C4-2B (cell line): ENCODE measurements at regions not wholly inside any gene's neighbourhood (a gene's known extent, or its start where the extent isn't known, plus 50 kb on each side); places are given as distances from the start of the nearest gene placed in this dataset.

Experiments used
- H3K27ac ChIP-seq: fragments of 450-650 bp; 2 replicates; pipeline ENCODE4 v1.5.1; 2017
- CTCF ChIP-seq: fragments of 450-650 bp; conservative IDR thresholded peaks from 2 replicates; pipeline ENCODE4 v1.5.1; 2017; ENCODE audit warnings: mild to moderate bottlenecking
- ZFX ChIP-seq: fragments of 450-650 bp; IDR thresholded peaks from 2 replicates; pipeline ENCODE4 v1.6.1; 2017

DNA sequence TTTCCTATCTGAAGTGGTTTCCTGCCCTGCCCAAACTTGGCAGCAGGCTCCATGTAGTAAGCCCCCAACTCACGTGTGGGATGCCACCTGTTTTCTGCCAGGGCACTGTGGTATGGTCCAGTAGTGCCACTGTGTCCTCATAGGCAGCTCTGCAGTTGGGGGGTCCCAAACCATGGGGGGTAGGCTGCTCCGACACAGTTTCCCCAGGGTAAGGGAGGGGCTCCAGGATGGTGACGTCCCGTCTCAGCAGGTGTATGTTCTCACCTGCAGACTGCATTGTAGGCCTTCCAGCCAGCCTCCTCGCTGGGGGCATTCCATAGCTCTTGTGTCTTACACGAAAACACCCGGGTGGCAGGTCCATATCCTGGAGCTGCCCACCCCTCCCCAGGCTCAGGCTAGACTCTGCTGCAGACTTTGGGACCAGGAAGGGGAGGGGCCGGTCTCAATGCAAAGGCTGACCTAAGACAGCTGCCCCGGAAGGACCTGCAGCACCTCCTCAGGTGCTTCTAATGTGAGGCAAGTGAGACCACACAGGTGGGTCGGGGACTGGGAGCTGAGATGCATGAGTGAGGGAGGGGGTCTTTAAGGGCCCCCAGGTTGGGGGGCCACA lies 330.5 kb upstream of the IRX4 start:
- no peak for TF ChIP-seq CTCF
- TF ChIP-seq ZFX: no peak
- H3K27ac ChIP-seq: no peak overlapping the region

DNA sequence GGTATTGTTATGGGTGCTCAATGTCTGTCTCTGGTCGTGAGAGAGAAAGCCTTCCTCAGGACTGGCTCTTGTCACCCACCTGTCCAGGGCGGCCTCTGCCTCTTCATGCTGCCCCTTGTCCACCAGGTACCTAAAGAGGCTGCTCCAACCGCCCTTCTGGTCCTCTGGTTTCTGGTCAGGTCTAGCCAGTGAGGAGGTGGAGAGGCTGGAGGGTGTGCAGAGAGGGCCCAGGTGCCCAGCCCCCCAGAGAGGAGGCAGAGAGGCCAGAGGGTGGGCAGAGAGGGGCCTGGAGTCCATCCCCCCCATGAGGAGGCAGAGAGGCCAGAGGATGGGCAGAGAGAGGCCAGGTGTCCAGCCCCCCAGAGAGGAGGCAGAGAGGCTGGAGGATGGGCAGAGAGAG lies 329.8 kb upstream of the IRX4 start:
- no peak overlapping the region for H3K27ac ChIP-seq
- TF ChIP-seq ZFX (no peak), CTCF (no peak)

DNA sequence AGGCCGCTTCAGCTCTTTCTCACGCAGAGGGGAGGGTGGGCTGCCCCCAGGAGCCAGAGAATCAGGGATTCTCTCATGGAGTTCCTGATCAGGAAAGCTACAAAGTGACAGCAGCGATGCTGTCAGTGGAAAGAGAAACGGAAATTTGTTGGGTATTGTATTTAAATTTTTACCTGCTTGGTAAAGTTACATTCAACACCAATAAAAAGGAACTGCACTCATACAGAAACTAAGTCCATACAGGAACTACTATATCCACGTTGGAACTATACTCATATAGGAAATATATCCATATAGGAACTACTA lies 325.5 kb upstream of the IRX4 start:
- peak; percentile 70 for TF ChIP-seq CTCF
- no peak for TF ChIP-seq ZFX
- H3K27ac ChIP-seq: no peak overlapping the region

DNA sequence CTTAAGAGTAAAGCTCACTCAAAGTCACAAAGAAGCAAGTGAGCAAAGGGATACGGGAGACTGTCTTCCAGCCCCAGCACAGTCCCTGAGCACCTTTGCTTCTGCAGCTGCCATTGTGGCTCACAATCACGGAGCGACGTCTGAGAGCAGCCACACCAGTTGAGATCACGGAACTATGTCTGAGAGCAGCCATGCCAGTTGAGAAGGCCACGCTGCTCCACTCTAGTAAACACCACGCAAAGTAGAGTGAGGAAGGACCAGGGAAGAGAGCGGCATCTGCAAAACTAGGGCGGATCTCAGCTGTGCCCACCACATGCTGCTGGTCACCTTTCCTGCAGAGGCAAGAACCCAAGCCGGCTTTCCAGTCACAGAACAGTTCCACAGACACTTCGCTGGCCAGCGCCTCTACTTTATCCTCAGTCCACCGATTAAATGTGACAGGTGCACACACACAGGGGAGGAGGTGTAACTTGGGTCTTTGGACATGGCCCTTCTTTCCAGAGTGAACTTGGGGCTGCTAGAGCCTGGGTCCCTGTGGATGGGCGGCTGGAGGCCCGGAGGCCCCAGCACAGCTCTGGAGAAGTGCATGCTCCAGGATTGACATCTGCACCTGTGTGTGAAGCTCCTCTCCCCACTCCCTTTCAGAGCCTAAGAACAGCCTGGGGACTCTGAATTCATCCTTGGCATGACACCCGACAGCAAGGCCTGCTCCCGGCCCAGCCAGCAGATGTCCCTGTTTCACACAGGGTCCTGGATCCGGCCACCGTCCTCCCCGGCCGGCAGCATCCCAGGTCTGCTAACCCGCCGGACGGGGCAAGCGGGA lies 324.9 kb upstream of the IRX4 start:
- peak; percentile 85 for TF ChIP-seq CTCF
- no peak for TF ChIP-seq ZFX
- no peak overlapping the region for H3K27ac ChIP-seq

GRCh38 chr5:2207109-2207399 lies 324.3 kb upstream of the IRX4 start:
- H3K27ac ChIP-seq: no peak overlapping the region
- no peak for TF ChIP-seq CTCF
- TF ChIP-seq ZFX: no peak

- TF ChIP-seq ZFX (no peak), CTCF (no peak)
- H3K27ac ChIP-seq: no peak overlapping the region
Observed at GRCh38 chr5:2206293-2207108, 323.8 kb upstream of the IRX4 start.

GRCh38 chr5:2205596-2206226 lies 323.0 kb upstream of the IRX4 start:
- no peak for TF ChIP-seq CTCF
- TF ChIP-seq ZFX: no peak
- no peak overlapping the region for H3K27ac ChIP-seq
